ENCODE measurements at regions not wholly inside any gene's neighbourhood (a gene's known extent, or its start where the extent isn't known, plus 50 kb on each side); places are given as distances from the start of the nearest gene placed in this dataset.

DNA sequence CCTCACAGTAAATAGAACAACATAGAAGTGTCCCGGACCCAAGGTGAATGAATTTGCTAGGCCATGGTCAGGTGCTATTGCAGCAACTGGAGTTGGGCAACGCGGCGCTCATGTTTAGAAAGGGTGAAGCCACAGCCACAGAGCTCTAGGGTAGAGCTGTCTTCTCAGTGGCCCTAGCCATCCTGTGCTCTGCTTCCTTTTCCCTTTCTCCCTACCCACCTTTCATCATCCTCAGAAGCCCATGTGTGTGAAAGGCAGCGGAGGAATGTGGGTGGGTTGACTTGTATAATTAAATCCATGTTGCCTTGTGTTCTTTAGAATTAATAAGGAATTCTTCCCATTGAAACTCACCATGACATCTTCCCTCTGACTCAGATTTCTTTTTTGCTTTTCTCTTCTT, 336.7 kb downstream of the OSR1 start:
- Histone ChIP-seq H3K56ac (ENCODE audit: extremely low read depth, insufficient read depth, low read length) (peak overlapping the region; percentile 72; the same call in 1 of the 2 replicates), H3K4me3 (ENCODE audit: insufficient read depth, low read depth, low read length) (no peak overlapping the region), H3K23ac (ENCODE audit: low read depth, low read length) (peak overlapping the region; percentile 55), H3K9me3 (ENCODE audit: control insufficient read depth, insufficient read depth, low read length) (no peaks in the 10 kb centered on the region), H2AFZ (replicated peaks; ENCODE audit: low read length, poor library complexity) (peak overlapping the region; percentile 78), H2BK15ac (ENCODE audit: low read depth, low read length) (peak overlapping the region; percentile 97; the same call in 2 of the 3 replicates), H2BK5ac (ENCODE audit: low read depth, low read length, poor library complexity, severe bottlenecking) (peak overlapping the region; percentile 94), H3K27me3 (ENCODE audit: control insufficient read depth, insufficient read depth, low read length) (no peaks in the 10 kb centered on the region), H3K36me3 (ENCODE audit: control insufficient read depth, insufficient read depth, low read length) (no peaks in the 10 kb centered on the region), H4K91ac (ENCODE audit: insufficient read depth, low read depth, low read length) (peak overlapping the region; percentile 97), H2AK5ac (ENCODE audit: low read depth, low read length) (peak overlapping the region; percentile 83), H4K5ac (ENCODE audit: low read depth, low read length) (peak overlapping the region; percentile 16; the same call in 1 of the 2 replicates), H2BK120ac (ENCODE audit: low read depth, low read length) (peak overlapping the region; percentile 99), H4K8ac (ENCODE audit: low read depth in 2 of 2, low read length in 2 of 2) (peak overlapping the region; percentile 27 to 87; a peak in 3 of 4 replicates), H4K20me1 (ENCODE audit: insufficient read depth, low read length) (no peaks in the 10 kb centered on the region), H3K14ac (replicated peaks; ENCODE audit: low read depth, low read length) (peak overlapping the region; percentile 56), H3K4me1 (ENCODE audit: control insufficient read depth, insufficient read depth, low read length) (peaks cover 20% of the 10 kb centered on the region), H3K4ac (ENCODE audit: low read depth, low read length) (peak overlapping the region; percentile 87), H2BK20ac (ENCODE audit: low read depth, low read length) (peak overlapping the region; percentile 96), H3K9me1 (ENCODE audit: insufficient read depth, low read length) (peaks cover 13% of the 10 kb centered on the region), H3K79me1 (ENCODE audit: low read depth in 1 of 2, low read length in 2 of 2) (peaks cover 0 to 4% of the 10 kb centered on the region in 2 experiments; a peak in 1 of 4 replicates), H3K4me2 (ENCODE audit: low read depth, low read length) (no peak overlapping the region), H3K18ac (ENCODE audit: low read depth, low read length) (peak overlapping the region; percentile 74), H3K9ac (ENCODE audit: low read depth, low read length) (no peak overlapping the region), H2AK9ac (replicated peaks; ENCODE audit: low read depth, low read length, poor library complexity) (peak overlapping the region; percentile 87), H3K27ac (ENCODE audit: insufficient read depth, low read length) (peak overlapping the region; percentile 44)
- CTCF ChIA-PET = no interaction called here
- in situ Hi-C loops (cut with MboI; ENCODE audit: low sequenced_read_pairs) (no loop called here), intact Hi-C loops (cut with micrococcal nuclease) (no loop called here), dilution Hi-C loops (cut with HindIII; ENCODE audit: low sequenced_read_pairs, unreplicated experiment) (no loop called here)
- peak; percentile 31 for ATAC-seq (ENCODE audit: low read depth)
- POLR2A ChIA-PET (ENCODE audit: unreplicated experiment) = no interaction called here
- no CpG with 5 or more reads among the region's 5 CpGs for WGBS, 2 experiments (ENCODE audit: extremely low coverage in 2 of 2, insufficient read length in 1 of 2)
- no TSS peak for BruUV-seq (replicated peaks)
- DNase-seq = peak; percentile 89
- TF ChIP-seq MAFK (IDR thresholded peaks at IDR 0.05; ENCODE audit: low read depth, low read length) (no peak), CEBPB (IDR thresholded peaks at IDR 0.05; ENCODE audit: low read depth, low read length) (peak; percentile 72), NFE2L2 (IDR thresholded peaks at IDR 0.05; ENCODE audit: low read depth, low read length) (no peak), BHLHE40 (IDR thresholded peaks at IDR 0.05; ENCODE audit: low read depth, low read length) (peak; percentile 24; the same call in 1 of the 2 replicates), FOS (IDR thresholded peaks at IDR 0.05; ENCODE audit: low read depth, low read length) (0 out of 2 replicates have a peak, but pooled peaks have one; percentile 11), RAD21 (IDR thresholded peaks at IDR 0.05; ENCODE audit: low read length) (no peak)
- TF ChIP-seq, protein P1, sequence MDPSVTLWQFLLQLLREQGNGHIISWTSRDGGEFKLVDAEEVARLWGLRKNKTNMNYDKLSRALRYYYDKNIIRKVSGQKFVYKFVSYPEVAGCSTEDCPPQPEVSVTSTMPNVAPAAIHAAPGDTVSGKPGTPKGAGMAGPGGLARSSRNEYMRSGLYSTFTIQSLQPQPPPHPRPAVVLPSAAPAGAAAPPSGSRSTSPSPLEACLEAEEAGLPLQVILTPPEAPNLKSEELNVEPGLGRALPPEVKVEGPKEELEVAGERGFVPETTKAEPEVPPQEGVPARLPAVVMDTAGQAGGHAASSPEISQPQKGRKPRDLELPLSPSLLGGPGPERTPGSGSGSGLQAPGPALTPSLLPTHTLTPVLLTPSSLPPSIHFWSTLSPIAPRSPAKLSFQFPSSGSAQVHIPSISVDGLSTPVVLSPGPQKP (IDR thresholded peaks at IDR 0.05; ENCODE audit: borderline replicate concordance, low read depth, low read length) = no peak

All from IMR-90 (cell line).